HG02588 (cell line): ENCODE measurements at regions not wholly inside any gene's neighbourhood (a gene's known extent, or its start where the extent isn't known, plus 50 kb on each side); places are given as distances from the start of the nearest gene placed in this dataset.
"Not testable (repeated sequence)": the region's sequence is repeated elsewhere in the genome, so short reads cannot be mapped to it uniquely, and the experiment has no call there.

Experiments
- ATAC-seq: cut with Tn5 transposase; IDR thresholded peaks from one replicate; pipeline ENCODE4 v1.9.1; 2021; ENCODE audit warnings: mild to moderate bottlenecking, moderate library complexity; ENCODE audit not compliant: unreplicated experiment

DNA sequence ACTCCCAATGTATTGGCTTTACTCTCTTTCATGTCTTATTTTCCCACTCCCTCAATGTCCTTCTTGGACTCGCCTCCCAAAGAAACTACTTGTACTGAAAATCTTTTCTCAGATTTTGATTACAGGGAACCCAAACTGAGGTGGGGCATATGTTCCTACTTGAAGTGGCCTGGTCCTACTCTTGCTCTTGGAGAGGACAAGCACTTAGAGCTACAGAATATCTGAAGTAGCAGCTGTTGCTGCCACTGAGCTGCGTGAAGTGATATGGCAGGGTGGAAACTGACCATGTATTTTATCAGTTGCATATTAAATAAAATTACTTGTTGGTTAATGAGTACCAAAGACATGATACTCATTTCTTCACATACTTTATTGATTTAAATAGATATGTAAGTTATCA is 129.5 kb downstream of the TSEN15 start:
- ATAC-seq = no peak

- ATAC-seq = no peak
These were observed 132.4 kb downstream of the TSEN15 start for GRCh38 chr1:184183919-184184318.

DNA sequence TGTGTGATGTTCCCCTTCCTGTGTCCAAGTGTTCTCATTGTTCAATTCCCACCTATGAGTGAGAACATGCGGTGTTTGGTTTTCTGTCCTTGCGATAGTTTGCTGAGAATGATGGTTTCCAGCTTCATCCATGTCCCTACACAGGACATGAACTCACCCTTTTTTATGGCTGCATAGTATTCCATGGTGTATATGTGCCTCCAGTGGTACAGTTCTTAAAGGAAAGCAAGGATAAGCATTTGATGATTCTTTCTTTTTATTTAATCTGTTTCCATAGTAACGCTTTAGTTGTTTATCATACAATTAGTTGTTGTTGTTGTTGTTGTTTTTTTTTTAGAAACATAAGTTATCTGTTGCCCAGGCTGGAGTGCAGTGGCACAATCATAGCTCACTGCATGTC is 133.1 kb downstream of the TSEN15 start:
- ATAC-seq = not testable (repeated sequence)

GRCh38 chr1:184185347-184185746 is 133.8 kb downstream of the TSEN15 start:
- ATAC-seq = no peak

- ATAC-seq = no peak
These were observed 134.6 kb downstream of the TSEN15 start for GRCh38 chr1:184186167-184186566.

DNA sequence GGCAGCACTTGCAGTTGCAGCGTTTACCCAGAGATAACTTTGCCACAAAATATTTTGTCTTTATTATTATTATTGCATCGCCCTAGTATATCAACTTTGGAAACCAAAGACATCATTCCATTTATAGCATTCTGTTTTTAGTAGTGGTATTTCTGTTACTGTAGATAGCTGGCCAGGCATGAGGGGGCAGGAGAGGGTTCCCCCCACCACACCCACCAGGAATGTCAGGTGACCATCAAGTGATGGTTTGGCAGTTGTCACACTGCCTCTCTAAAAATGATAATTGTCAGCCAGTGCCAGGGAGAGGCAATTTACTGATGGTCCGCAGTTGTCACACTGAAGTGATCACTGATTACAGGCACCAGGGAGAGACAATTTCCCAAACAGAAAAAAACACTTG is 135.6 kb downstream of the TSEN15 start:
- no peak for ATAC-seq

GRCh38 chr1:184188037-184188436 is 136.5 kb downstream of the TSEN15 start:
- no peak for ATAC-seq

- no peak for ATAC-seq
These were observed 137.8 kb downstream of the TSEN15 start for GRCh38 chr1:184189361-184189760.

- no peak for ATAC-seq
These were observed 139.1 kb downstream of the TSEN15 start for GRCh38 chr1:184190616-184191015.

- ATAC-seq = no peak
These were observed 139.7 kb downstream of the TSEN15 start for GRCh38 chr1:184191181-184191621.

- ATAC-seq = no peak
These were observed 141.3 kb downstream of the TSEN15 start for GRCh38 chr1:184192796-184193195.

DNA sequence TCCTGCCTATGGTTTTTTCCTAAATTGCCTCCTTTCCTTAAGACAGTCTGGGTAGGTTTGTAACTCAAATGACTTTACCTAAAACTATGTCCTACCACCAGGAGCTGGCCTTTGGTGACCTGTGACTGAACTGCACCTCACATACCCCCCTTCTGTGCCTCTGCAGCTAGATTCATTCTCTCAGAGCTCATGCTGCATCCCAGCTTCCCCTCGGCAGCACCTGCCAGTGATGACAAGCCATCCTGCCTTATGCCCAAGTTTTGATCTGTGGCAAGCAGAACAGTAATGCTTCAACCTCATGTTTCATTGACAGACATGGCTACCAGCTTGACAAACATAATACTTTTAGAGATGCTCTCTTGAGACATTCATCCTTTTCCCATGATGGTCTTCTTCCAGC is 141.9 kb downstream of the TSEN15 start:
- ATAC-seq = no peak

DNA sequence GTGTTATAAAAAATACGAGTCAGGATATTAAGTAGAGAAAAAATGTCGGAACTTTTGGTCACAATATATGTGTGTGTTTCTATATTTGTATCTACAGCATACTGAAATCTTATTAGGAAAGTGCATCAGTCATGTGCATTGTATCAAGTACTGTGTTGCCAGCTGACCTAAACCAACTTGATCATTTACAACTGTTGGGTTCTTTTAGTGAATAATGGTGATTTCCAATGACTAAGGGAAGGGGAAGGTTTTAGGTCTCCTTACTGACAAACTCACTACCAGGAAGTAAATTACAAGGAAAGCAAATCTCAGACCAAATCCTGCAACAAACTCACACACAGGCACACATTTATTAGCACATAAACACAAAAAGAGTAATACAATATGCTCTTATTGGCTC is 142.7 kb downstream of the TSEN15 start:
- no peak for ATAC-seq

- ATAC-seq = not testable (repeated sequence)
These were observed 144.2 kb downstream of the TSEN15 start for GRCh38 chr1:184195722-184196121.

- ATAC-seq = no peak
These were observed 146.3 kb downstream of the TSEN15 start for GRCh38 chr1:184197831-184198230.

DNA sequence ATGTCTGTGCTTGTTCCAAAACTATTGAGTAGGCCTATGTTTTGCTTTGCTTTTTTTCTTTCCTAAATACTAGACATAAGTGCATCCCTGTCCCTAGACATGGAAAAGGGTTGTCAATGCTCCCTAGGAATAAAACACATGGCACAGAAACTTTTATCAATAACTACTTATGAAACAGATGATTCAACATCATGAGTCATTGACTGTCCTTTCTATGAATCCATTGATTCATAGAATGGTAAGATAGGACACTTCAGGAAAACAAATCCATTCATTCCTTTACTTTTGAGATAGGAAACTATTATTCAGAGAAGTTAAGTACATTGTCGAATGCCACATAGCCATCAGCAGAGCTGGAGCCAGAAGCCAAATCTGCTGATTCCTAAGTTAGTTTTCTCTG is 147.5 kb downstream of the TSEN15 start:
- ATAC-seq = no peak

GRCh38 chr1:184199438-184200085 is 148.0 kb downstream of the TSEN15 start:
- no peak for ATAC-seq

- no peak for ATAC-seq
These were observed 157.1 kb downstream of the TSEN15 start for GRCh38 chr1:184208622-184209021.

DNA sequence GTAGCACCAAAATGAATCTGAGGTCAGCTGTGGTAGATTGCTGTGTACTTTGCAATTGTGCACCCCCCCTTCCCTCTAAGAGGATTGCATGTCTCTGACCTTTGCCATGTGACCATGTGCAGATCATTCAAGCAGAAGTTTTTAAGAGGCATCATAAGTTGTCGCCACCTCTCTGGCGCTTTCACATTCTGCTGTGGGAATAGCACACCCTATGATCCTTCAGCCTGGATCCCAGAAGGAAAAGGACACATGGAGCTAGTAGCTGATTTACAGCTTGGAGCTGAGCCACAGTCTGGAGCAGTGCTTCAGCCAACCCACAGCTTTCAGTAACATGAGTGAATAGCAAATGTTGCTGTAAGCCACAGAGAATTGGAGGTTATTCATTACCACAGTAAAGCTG is 158.5 kb downstream of the TSEN15 start:
- no peak for ATAC-seq

GRCh38 chr1:184210862-184211261 is 159.3 kb downstream of the TSEN15 start:
- ATAC-seq = no peak

DNA sequence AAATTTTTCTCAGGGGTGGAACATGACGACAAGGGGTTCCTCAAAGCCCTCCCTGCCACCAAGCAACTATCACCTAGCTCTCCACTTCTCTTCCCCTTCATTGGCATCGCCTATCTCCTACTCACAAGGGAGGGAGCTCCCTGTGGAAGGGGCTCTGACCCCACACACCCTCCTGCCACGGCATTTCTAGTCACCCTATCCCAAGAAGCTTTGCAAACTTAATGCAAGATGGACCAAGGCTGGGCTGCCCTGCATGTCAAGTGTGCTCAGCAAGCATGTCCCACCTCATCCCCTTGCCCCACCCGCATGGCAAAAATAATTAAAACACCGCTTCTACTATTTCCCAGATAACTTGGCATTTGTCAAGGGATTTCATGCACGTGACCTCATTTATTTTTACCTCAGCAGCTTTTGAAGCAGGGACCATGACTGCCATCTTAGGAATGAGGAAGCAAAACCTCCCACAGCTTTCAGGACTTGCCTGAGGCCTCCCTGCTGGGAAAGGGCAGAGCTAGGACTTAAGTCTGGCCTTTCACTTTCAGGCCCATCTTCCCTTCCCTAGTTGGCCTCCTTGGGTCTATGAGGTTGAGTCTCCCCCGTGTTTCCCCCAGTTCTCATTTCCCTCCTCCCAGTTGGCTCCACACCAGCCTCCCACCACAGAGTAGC is 161.3 kb downstream of the TSEN15 start:
- no peak for ATAC-seq

DNA sequence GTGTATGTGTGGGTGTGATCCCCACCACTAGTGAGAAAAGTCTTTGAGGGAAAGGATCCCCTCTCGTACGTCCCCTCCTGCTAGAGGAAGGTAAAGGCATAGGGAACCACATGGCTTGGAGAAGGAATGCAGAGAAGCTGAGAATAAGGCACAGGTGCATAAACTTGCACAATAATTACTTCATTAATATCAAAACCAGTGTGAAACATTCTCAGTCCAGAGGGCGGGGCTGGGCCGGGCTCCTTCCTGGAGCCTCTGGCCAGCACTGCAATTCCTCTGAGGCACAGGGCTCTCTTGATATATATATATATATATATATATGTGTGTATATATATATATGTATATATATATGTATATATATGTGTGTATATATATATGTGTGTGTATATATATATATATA is 162.6 kb downstream of the TSEN15 start:
- ATAC-seq = no peak
